ENCODE measurements at regions not wholly inside any gene's neighbourhood (a gene's known extent, or its start where the extent isn't known, plus 50 kb on each side); places are given as distances from the start of the nearest gene placed in this dataset.
A peak's percentile ranks its signal among the peaks of the same experiment; 100 is the strongest.
"Not testable (repeated sequence)": the region's sequence is repeated elsewhere in the genome, so short reads cannot be mapped to it uniquely, and the experiment has no call there.

DNA sequence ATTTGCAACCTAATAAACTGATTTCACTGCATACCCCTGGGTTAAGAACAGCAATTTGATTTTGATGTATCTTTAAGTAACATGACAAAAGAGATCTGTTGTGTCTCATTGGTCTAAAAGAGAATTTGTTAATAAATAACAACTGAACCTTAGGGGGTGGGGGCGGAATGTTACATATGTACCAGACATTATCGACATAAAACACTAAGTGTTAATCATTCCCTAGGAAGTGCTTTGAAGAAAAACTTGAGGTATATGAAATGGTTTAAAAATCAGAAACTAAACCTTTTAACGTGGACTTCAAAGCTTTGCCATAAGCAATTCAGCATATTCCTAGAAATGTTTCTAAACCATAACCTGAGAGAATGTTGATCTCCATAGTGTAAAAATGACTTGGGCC lies 88.5 kb upstream of the GPR89A start:
- not testable (repeated sequence) for ATAC-seq

DNA sequence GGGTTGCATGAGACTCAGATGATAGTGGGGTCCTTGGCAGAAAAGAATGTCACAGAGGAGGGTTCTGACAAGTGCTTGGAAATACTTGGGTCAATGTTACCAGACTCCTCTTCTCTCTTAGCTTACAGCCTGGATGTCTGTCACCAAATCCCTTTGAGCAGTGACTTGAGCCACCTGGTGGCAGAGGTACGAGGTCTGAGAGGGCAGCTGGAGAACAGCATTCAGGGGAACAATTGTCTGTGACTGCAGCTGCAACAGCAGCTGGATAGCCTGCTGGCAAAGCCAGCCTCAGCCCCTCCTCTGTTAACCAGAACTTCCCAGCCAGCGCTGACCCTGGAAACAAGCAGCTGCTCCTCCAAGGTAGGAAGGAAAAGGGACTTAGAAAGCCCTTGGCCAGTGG lies 87.6 kb upstream of the NBPF20 start:
- ATAC-seq, result not testable (repeated sequence)

DNA sequence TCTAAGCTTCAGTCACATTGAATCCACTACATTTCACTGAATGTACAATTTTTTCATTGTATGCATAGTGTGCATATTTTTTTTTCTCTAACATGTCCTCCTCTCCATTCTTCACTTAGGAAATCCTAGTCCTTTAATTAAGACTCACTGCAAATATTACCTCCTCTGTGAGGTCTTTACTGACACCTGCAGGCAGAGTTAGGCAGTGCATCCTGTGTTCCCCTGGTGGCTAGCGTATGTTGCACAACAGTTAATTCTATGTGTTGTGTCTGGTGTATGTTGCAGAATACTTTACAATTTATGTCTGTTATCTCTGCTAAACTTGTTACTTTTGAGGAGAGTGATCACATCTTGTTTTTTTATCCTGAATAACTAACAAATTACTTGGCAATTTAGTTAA lies 82.7 kb upstream of the NBPF20 start:
- ATAC-seq, result peak; percentile 88

DNA sequence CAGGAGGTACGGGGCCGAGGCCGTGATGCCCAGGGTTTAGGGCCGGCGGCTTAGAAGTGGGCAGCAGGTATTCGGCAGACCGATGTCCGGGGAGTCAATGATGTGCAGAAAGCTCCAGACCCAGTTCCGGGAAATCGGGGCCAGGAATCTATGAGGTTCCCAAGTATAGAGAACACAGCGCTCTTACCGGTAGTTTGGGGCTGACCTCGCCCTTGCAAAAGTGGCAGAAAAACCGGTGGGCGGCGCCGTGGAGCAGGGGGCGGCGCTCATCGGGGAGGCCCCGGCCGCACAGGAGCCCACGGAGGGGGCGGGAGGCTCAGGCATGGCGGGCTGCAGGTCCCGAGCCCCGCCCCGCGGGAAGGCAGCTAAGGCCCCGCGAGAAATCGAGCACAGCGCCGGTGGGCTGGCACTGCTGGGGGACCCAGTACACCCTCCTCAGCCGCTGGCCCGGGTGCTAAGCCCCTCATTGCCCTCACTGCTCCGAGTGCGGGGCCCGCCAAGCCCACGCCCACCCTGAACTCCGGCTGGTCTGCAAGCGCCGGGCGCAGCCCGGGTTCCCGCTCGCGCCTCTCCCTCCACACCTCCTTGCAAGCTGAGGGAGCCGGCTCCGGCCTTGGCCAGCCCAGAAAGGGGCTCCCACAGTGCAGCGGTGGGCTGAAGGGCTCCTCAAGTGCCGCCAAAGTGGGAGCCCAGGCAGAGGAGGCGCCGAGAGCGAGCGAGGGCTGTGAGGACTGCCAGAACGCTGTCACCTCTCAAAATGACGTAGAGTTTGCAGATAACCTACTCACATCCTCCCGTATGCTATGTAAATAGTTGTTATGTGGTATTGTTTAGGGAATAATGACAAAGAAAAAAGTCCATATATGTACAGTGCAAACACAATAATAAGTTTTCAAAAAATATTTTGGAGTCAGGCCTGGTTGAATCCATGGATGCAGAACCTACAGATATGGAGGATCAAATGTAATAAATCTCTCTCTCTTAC lies 80.6 kb upstream of the NBPF20 start:
- peak; percentile 74 for ATAC-seq

DNA sequence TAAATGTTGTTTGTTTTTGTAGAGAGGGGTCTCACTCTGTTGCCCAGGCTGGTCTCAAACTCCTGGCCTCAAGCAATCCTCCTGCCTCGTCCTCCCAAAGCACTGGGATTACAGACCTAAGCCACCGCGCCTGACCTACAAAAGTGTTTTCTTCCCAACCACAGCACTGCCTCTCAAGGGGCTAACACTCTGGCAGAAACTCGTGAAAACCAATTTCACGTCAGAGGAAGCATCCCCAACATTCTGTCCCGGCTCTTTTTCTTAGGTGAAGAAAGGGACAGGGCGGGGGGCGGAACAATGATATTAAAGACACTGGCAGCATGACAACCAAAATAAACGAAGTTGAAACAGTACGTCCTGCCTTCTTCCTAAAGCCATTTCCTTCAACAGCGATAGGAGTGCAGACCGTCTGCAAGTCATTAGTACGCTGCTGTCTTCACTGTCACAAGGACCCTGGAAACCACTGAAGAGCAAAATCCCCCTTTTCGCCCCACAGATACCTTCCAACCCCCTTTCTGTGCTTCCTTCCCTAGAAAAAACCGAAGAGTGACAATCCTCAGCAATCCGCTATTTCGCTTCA lies 79.5 kb upstream of the NBPF20 start:
- ATAC-seq, result peak; percentile 27

DNA sequence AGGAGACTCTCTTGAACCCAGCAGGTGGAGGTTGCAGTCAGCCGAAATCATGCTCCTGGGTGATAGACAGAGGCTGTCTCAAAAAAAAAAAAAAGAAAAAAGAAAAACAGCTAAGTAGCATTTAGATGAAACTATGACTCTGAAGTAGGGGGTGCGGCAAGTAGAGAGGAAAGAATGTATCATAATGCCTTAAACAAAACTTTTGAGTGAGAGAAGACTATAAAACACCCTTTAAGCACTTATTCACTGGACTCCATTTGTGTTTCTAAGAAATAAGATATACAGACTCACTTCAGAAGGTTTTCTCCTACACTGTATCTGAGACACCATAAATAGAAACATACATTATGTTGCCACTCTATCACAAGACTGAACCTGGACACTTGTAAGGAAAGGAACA lies 78.9 kb upstream of the NBPF20 start:
- ATAC-seq, result not testable (repeated sequence)

DNA sequence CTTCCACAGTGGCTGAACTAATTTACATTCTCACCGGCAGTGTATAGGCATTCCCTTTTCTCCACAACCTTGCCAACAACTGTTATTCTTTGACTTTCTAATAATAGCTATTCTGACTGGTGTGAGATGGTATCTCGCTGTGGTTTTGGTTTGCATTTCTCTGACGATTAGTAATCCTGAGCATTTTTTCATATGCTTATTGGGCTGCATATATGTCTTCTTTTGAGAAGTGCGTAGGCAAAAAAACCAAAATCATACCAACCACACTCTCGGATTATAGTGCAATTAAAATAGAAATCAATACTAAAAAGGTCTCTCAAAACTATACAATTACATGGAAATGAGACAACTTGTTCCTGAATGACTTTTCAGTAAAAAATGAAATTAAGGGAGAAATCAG lies 74.8 kb upstream of the NBPF20 start:
- peak; percentile 56 for ATAC-seq

DNA sequence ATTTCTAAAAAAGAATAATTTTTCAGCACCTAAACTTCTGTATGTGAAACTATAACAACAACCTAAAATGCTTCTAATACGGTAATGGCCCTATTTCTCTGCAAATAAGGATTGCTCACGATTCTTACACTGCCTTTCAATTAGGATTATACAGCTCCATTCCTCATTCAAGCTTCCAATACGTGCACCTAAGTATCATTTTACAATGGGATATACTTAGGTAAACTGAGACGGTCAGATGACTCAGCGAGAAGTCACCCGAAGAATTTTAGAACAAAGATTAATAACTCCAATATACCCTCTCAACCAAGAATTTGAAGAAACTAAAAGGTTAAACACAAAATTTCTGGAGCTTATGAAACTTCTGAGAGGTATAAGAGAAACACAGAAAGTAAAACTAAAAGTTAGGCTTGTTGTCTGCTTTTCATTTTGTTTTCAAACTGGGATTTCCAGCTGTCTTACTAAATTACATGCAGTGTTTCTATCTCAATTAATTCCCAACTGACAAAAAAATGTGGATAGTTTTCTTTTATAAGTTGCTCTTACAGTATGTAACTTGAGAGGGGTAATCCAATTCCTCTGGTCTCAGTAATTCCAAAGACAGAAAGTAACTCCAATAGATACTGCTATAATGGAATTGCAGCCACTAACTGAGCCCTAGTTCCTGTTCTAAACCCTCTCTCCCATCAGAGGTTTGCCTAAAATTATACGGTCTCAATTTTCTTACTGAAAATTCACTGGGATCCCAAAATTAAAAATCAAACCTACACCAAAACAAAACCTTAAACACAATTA lies 69.9 kb upstream of the NBPF20 start:
- ATAC-seq, result peak; percentile 77

DNA sequence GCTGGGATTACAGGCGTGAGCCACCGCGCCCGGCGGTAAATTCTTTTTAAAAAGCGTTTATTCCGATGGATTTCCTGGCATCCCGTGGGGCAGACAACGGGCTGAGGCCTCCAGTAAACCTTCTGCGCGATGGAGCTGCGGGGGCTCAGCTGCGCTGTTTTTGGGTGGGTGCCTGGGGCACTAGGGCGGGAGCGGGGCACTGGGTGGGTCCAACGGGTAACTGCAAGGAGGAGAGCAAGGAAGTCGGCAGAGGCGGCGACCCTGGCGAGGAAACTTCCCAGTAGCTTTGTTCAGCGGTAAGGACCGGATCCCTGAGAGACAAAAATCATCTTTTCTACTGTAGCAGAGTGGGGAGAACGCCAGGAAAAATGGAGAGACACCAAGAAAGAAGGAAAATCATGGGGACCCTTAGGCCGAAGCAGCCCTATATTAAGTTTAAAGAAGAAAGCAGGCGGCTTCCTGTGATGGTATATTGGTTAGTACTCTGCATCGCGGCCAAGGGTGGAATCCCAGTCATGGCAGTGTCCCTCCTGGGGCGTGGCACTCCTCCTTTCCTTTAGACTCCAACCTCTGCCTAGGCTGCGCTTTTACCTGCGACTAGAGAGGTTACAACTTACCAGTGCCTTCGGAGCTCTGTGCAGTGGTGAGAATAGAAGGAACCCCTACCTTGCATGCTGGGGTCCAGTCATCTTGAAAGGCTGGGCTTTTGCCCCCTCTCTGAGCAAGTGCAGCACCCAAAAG lies 63.0 kb upstream of the NBPF20 start:
- ATAC-seq, result not testable (repeated sequence)

DNA sequence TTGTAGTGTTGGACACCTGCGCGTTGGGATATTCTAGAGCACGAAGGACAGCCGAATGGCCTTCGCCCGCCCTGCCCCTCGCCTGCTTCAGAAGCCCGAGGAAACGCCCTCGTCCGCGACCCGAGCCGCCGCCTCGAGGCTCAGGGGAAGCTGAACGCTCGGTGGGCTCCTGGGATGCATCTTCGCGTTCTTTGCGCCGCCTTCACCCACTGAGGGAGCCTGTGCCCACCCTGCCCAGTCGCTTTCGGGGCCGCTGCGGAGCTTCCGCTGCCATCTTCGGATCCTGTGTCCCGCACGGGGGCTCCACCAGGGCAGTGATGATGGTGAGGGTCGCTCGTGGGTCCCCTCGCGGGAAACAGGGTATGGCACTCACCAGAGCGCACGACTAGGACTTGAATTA lies 61.8 kb upstream of the NBPF20 start:
- not testable (repeated sequence) for ATAC-seq

DNA sequence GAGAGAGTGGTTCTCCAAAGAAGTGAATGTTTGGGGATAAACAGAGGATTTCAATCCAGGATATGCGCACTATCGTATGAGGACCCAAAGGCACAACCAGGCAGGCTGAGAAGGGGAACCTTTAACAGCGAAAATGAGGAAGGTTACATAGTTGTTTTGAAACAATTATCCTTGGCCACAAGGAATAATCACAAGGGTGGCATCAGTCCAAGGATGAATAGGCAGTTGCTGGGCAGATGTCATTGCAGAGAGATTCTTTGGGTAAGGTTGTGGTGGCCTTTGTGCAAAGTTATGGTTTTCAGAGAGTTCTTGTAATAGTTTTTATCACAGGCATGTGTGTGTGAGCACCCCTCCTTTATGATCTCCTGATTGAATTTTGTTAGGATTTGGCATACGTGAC lies 58.9 kb upstream of the NBPF20 start:
- not testable (repeated sequence) for ATAC-seq

DNA sequence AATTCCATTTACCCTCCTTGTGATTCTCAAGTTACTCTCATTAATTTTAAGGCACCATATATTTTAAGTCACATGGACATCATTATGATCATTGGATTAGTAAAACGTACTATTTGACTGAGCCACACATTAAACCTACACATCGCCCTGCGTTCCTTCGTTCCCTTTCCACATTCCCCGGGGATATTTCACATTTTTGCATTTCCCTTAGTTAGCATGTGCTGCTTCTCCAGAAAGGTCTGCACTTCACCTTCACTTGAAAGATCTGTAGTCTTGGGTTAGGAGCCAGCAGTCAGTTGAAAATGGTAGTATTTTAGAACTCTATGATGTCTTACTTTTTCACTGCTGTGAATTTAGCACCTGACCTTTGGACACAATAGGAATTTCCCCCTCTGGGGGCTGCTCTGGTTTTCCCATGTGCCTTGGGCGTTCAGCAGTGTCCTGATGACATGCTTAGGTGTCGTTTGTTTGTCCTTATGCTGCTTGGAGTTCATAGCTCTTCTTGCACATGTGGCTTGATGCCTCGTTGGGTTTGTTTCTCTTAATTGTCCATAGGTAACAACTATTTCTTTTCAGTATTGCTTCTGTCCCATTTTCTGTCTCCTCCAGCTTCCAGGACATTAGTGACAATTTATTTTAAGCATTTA lies 56.9 kb upstream of the NBPF20 start:
- not testable (repeated sequence) for ATAC-seq

DNA sequence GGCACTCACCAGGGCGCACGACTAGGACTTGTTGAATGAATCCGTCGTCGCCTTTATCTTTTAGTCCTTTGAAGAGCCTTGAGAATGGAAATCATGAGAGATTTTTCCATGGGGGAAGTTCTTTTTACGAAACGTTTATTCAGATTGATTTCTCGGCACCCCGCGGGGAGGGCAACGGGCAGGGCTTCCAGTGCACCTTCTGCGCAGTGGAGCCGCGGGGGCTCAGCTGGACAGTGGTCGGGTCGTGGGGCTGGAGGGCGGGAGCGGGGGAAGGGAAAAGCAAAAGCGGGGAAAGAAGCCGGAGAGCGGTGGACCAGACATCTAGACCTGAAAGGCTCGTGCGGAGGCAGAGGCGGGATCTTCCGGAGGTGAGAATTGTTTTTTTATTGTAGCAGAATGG lies 50.6 kb upstream of the NBPF20 start:
- not testable (repeated sequence) for ATAC-seq

DNA sequence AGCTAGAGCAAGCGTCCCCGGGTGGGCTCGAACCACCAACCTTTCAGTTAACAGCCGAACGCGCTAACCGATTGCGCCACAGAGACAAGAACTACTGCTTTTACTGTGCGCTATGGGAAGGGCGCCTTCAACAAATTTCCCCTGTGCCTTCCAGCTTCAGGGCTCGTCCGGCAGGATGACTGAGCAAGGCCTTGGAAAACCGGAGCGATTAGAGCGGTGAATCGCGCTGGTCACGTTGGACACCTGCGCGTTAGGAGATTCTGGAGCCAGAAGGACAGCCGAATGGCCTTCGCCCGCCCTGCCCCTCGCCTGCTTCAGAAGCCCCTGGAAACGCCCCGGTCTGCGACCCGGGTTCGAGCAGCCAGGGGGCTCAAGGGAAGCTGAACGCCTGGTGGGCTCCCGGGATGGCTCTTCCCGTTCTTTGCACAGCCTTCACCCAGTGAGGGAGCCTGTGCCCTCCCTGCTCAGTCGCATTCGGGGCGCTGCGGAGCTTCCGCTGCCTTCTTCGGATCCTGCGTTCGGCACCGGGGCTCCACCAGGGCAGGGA lies 50.0 kb upstream of the NBPF20 start:
- peak; percentile 27; the same call in 1 of the 3 replicates for ATAC-seq
